K562 (cell line): ENCODE measurements at regions not wholly inside any gene's neighbourhood (a gene's known extent, or its start where the extent isn't known, plus 50 kb on each side); places are given as distances from the start of the nearest gene placed in this dataset.

ENCODE experiments used
- ATAC-seq: fragments of 200-7000 bp; cut with Tn5 transposase; 3 replicates; pipeline ENCODE4 v1.9.1; 2020; ENCODE audit warnings: moderate library complexity
- BruUV-seq: library from RNA; stranded (reverse); fragments of 400-500 nt; replicated peaks from 2 replicates; lab custom pipeline; 2021; lab: Mats Ljungman, UMichigan
- CTCF ChIA-PET: fragments of 300-600 bp; formaldehyde crosslinking; extraction: SDS; loops from one replicate; lab custom pipeline; 2021; ENCODE audit warnings: low intra/inter-chr PET ratio; lab: Yijun Ruan, JAX
- POLR2A ChIA-PET: fragments of 300-600, 350-650 bp; sonication (Branson Sonifier 250); formaldehyde crosslinking; extraction: SDS; loops from one replicate; lab custom pipeline; 2021; ENCODE audit warnings: antibody characterized with exemption, inconsistent platforms; lab: Yijun Ruan, JAX
- DNase-seq, 4 experiments: peaks; one replicate each; pipeline versions ENCODE4 v3.0.0 to v3.0.0-alpha.2; 2011 to 2018; ENCODE audit warnings: low spot score in 3 of 4, mixed read lengths in 3 of 4; ENCODE audit errors: extremely low read depth in 1 of 4
- FAIRE-seq: peaks from 2 replicates; lab custom pipeline; 2011; peaks lifted over from hg19 to GRCh38; lab: Jason Lieb, UNC
- H2AFZ ChIP-seq: 2 replicates; pipeline ENCODE4 v1.6.0; 2011; ENCODE audit warnings: low read depth, low read length, control low read depth, inconsistent platforms
- H3K27ac ChIP-seq: fragments of 200-600 bp; 3 replicates; pipeline ENCODE4 v1.8.0; 2011; ENCODE audit warnings: low read depth, mild to moderate bottlenecking, control low read depth, inconsistent platforms, low read length, moderate library complexity, mixed read lengths; ENCODE audit errors: extremely low read depth
- H3K27me3 ChIP-seq, 2 experiments: fragments of 300-600 bp in 1 of 2; 2 replicates in 1 of 2; 3 replicates in 1 of 2; pipeline versions ENCODE4 v1.6.0 to v1.8.0; 2011; ENCODE audit warnings: inconsistent platforms in 2 of 2, low read length in 2 of 2, mild to moderate bottlenecking in 1 of 2, mixed read lengths in 1 of 2, moderate library complexity in 1 of 2; ENCODE audit not compliant: control insufficient read depth in 2 of 2, insufficient read depth in 2 of 2
- H3K36me3 ChIP-seq: fragments of 300-600 bp; 3 replicates; pipeline ENCODE4 v1.8.0; 2011; ENCODE audit warnings: mild to moderate bottlenecking, low read length, inconsistent platforms; ENCODE audit not compliant: control insufficient read depth, insufficient read depth
- H3K4me1 ChIP-seq, 2 experiments: fragments of 200-600 bp in 1 of 2; replicated peaks in 1 of 2; 2 replicates in 1 of 2; 3 replicates in 1 of 2; pipeline versions ENCODE4 v1.5.1 to v1.8.0; 2011; ENCODE audit warnings: inconsistent platforms in 2 of 2, low read length in 2 of 2, mild to moderate bottlenecking in 1 of 2, mixed read lengths in 1 of 2, moderate library complexity in 1 of 2; ENCODE audit not compliant: control insufficient read depth in 2 of 2, insufficient read depth in 2 of 2
- H3K4me2 ChIP-seq: 2 replicates; pipeline ENCODE4 v1.6.1; 2011; ENCODE audit warnings: low read length, control low read depth, inconsistent platforms, mixed read lengths; ENCODE audit not compliant: insufficient read depth
- H3K4me3 ChIP-seq: fragments of 200-600 bp; sonication (generic), shearing (Covaris generic); 2 replicates; pipeline ENCODE4 v1.5.1; 2016; ENCODE audit warnings: control low read depth, inconsistent platforms
- H3K79me2 ChIP-seq: fragments of 200-600 bp; 3 replicates; pipeline ENCODE4 v1.8.0; 2011; ENCODE audit warnings: low read length, inconsistent platforms; ENCODE audit not compliant: control insufficient read depth, insufficient read depth
- H3K9ac ChIP-seq, 2 experiments: 2 replicates each; pipeline versions ENCODE4 v1.6.0 to v1.6.1; 2011; ENCODE audit warnings: low read depth in 2 of 2, low read length in 2 of 2, control low read depth in 1 of 2, inconsistent platforms in 1 of 2, mild to moderate bottlenecking in 1 of 2, mixed read lengths in 1 of 2; ENCODE audit not compliant: insufficient read depth in 1 of 2
- H3K9me1 ChIP-seq: one replicate; pipeline ENCODE4 v1.6.0; 2011; ENCODE audit warnings: inconsistent platforms, mild to moderate bottlenecking, low read length, moderate library complexity; ENCODE audit not compliant: control insufficient read depth, insufficient read depth
- H3K9me3 ChIP-seq: replicated peaks from 2 replicates; pipeline ENCODE4 v1.5.1; 2011; ENCODE audit warnings: low read depth, low read length, inconsistent platforms; ENCODE audit not compliant: control insufficient read depth, insufficient read depth
- H4K20me1 ChIP-seq: replicated peaks from 2 replicates; pipeline ENCODE4 v1.6.1; 2011; ENCODE audit warnings: low read length, inconsistent platforms, mixed read lengths; ENCODE audit not compliant: control insufficient read depth, insufficient read depth
- BCOR ChIP-seq: fragments of 450-650 bp; IDR thresholded peaks from 2 replicates; pipeline ENCODE4 v1.6.1; 2016
- BRF1 ChIP-seq: IDR thresholded peaks from 3 replicates; pipeline ENCODE4 v1.6.1; 2011; ENCODE audit warnings: borderline replicate concordance, mild to moderate bottlenecking; ENCODE audit not compliant: insufficient read length; ENCODE audit errors: extremely low read depth
- HDAC3 ChIP-seq: fragments of 450-650 bp; IDR thresholded peaks from 2 replicates; pipeline ENCODE4 v1.6.1; 2018; ENCODE audit warnings: borderline replicate concordance, mild to moderate bottlenecking, moderate library complexity; ENCODE audit not compliant: partially characterized antibody
- IRF2 ChIP-seq: sonication (generic); formaldehyde crosslinking; IDR thresholded peaks from 2 replicates; pipeline ENCODE4 v1.8.1; 2022; ENCODE audit warnings: mild to moderate bottlenecking, missing genetic modification reagents
- JUN ChIP-seq, 2 experiments: sonication (generic) in 1 of 2; formaldehyde crosslinking in 1 of 2; IDR thresholded peaks; 2 replicates each; pipeline versions ENCODE4 v1.6.1 to v1.8.0; 2012 to 2022; ENCODE audit warnings: borderline replicate concordance in 2 of 2, mild to moderate bottlenecking in 2 of 2, improper control_type of control experiment in 1 of 2, low read depth in 1 of 2, low read length in 1 of 2, missing genetic modification reagents in 1 of 2
- KLF16 ChIP-seq: IDR thresholded peaks from 2 replicates; pipeline ENCODE4 v1.6.1; 2016; ENCODE audit warnings: antibody characterized with exemption
- MTA2 ChIP-seq: fragments of 450-650 bp; IDR thresholded peaks from 2 replicates; pipeline ENCODE4 v1.6.1; 2016; ENCODE audit warnings: low read depth
- PHF20 ChIP-seq: fragments of 450-650 bp; IDR thresholded peaks from 2 replicates; pipeline ENCODE4 v1.6.1; 2018; ENCODE audit not compliant: partially characterized antibody
- PML ChIP-seq: IDR thresholded peaks from 2 replicates; pipeline ENCODE4 v1.6.1; 2012; ENCODE audit warnings: low read length, inconsistent platforms
- RBM15 ChIP-seq: fragments of 200-400 bp; formaldehyde crosslinking; IDR thresholded peaks from 2 replicates; pipeline ENCODE4 v1.6.1; 2018; ENCODE audit warnings: mild to moderate bottlenecking, low read length, moderate library complexity; ENCODE audit not compliant: insufficient read depth
- ZNF224 ChIP-seq: sonication (generic); formaldehyde crosslinking; IDR thresholded peaks from 2 replicates; pipeline ENCODE4 v1.8.0; 2022; ENCODE audit warnings: mild to moderate bottlenecking, missing genetic modification reagents
- WGBS: fragments of 100-300 bp; shearing (Covaris generic); methylation state at CpG from one replicate; pipeline ENCODE4 v1.1.6; 2016; ENCODE audit warnings: low coverage, mixed read lengths; ENCODE audit not compliant: insufficient coverage; ENCODE audit errors: missing lambda C conversion rate; 5-methylcytosine and 5-hydroxymethylcytosine counted together
- in situ Hi-C: fragments of 300-500 bp; cut with MboI; formaldehyde crosslinking; loops from 4 replicates; pipeline ENCODE4 v1.15.0; 2018; ENCODE audit warnings: inconsistent platforms, mixed read lengths
- intact Hi-C: fragments of 100-400 bp; cut with micrococcal nuclease; formaldehyde crosslinking; loops from 2 replicates; pipeline ENCODE4 v1.14.2; 2022
- TF ChIP-seq, protein P1 (sequence below), 2 experiments: fragments of 450-650 bp in 1 of 2; sonication (generic) in 1 of 2; formaldehyde crosslinking; conservative IDR thresholded peaks; 2 replicates each; pipeline versions ENCODE4 v1.4.0 to v1.8.1; 2020 to 2022; ENCODE audit warnings: mild to moderate bottlenecking in 1 of 2, missing genetic modification reagents in 1 of 2

DNA sequence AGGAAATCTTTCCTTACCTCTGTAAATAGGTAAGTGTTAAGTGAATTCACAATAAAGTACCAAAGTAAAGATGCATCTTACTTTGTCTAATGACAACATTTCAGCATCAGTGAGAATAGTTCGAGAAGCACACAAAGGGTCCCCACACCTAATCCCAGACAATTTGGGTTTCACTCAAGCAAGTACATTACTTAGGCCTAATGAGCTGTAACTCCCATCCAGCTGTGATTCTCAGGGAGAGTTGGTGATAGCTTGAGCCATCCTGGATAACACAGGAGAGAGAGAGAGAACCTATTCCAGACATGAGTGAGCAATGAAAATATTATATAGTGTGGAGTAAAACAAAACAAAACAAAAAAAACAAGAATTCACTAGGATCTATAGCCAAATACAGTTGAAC, 149.1 kb upstream of the NRG3 start:
- H3K9me3 ChIP-seq, result no peaks in the 10 kb centered on the region
- intact Hi-C loops (no loop called here), in situ Hi-C loops (no loop called here)
- ATAC-seq (no peak), DNase-seq (no peak), FAIRE-seq (no peak)
- no peak overlapping the region for H3K9ac ChIP-seq
- no peak overlapping the region for H2AFZ ChIP-seq
- no peaks in the 10 kb centered on the region for H3K36me3 ChIP-seq
- 0% methylated on average over 1 of the region's 1 CpG for WGBS
- POLR2A ChIA-PET, result no interaction called here
- H3K9me1 ChIP-seq, result no peaks in the 10 kb centered on the region
- no peak overlapping the region for H3K27ac ChIP-seq
- no peak for TF ChIP-seq BCOR
- TF ChIP-seq IRF2, result no peak
- TF ChIP-seq KLF16, result no peak
- TF ChIP-seq, protein P1, sequence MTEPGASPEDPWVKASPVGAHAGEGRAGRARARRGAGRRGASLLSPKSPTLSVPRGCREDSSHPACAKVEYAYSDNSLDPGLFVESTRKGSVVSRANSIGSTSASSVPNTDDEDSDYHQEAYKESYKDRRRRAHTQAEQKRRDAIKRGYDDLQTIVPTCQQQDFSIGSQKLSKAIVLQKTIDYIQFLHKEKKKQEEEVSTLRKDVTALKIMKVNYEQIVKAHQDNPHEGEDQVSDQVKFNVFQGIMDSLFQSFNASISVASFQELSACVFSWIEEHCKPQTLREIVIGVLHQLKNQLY (CRISPR knock-in tag; conservative IDR thresholded peaks at IDR 0.05), result no peak
- no peak for TF ChIP-seq RBM15
- TF ChIP-seq PML, result no peak
- no peak for TF ChIP-seq JUN (IDR thresholded peaks at IDR 0.05; ENCODE audit: borderline replicate concordance, low read depth, low read length)
- no peak for TF ChIP-seq JUN (CRISPR knock-in tag; IDR thresholded peaks at IDR 0.05; ENCODE audit: borderline replicate concordance)
- TF ChIP-seq ZNF224 (CRISPR knock-in tag), result no peak
- no peak for TF ChIP-seq PHF20
- TF ChIP-seq MTA2, result no peak
- no peak for TF ChIP-seq HDAC3
- TF ChIP-seq BRF1, result no peak
- no peaks in the 10 kb centered on the region for H3K27me3 ChIP-seq
- no peaks in the 10 kb centered on the region for H4K20me1 ChIP-seq
- no peak overlapping the region for H3K4me2 ChIP-seq
- CTCF ChIA-PET, result no interaction called here
- H3K4me3 ChIP-seq, result no peak overlapping the region
- H3K79me2 ChIP-seq, result no peaks in the 10 kb centered on the region
- no TSS peak for BruUV-seq
- no peaks in the 10 kb centered on the region for H3K4me1 ChIP-seq
